K562 (cell line): ENCODE measurements at regions not wholly inside any gene's neighbourhood (a gene's known extent, or its start where the extent isn't known, plus 50 kb on each side); places are given as distances from the start of the nearest gene placed in this dataset.

Experiments used
- ATAC-seq: fragments of 200-7000 bp; cut with Tn5 transposase; 3 replicates; pipeline ENCODE4 v1.9.1; 2020; ENCODE audit warnings: moderate library complexity
- BruUV-seq: library from RNA; stranded (reverse); fragments of 400-500 nt; replicated peaks from 2 replicates; lab custom pipeline; 2021; lab: Mats Ljungman, UMichigan
- CTCF ChIA-PET: fragments of 300-600 bp; formaldehyde crosslinking; extraction: SDS; loops from one replicate; lab custom pipeline; 2021; ENCODE audit warnings: low intra/inter-chr PET ratio; lab: Yijun Ruan, JAX
- POLR2A ChIA-PET: fragments of 300-600, 350-650 bp; sonication (Branson Sonifier 250); formaldehyde crosslinking; extraction: SDS; loops from one replicate; lab custom pipeline; 2021; ENCODE audit warnings: antibody characterized with exemption, inconsistent platforms; lab: Yijun Ruan, JAX
- DNase-seq, 4 experiments: peaks; one replicate each; pipeline versions ENCODE4 v3.0.0 to v3.0.0-alpha.2; 2011 to 2018; ENCODE audit warnings: low spot score in 3 of 4, mixed read lengths in 3 of 4; ENCODE audit errors: extremely low read depth in 1 of 4
- FAIRE-seq: peaks from 2 replicates; lab custom pipeline; 2011; peaks lifted over from hg19 to GRCh38; lab: Jason Lieb, UNC
- H2AFZ ChIP-seq: 2 replicates; pipeline ENCODE4 v1.6.0; 2011; ENCODE audit warnings: low read depth, low read length, control low read depth, inconsistent platforms
- H3K27ac ChIP-seq: fragments of 200-600 bp; 3 replicates; pipeline ENCODE4 v1.8.0; 2011; ENCODE audit warnings: low read depth, mild to moderate bottlenecking, control low read depth, inconsistent platforms, low read length, moderate library complexity, mixed read lengths; ENCODE audit errors: extremely low read depth
- H3K27me3 ChIP-seq, 2 experiments: fragments of 300-600 bp in 1 of 2; 2 replicates in 1 of 2; 3 replicates in 1 of 2; pipeline versions ENCODE4 v1.6.0 to v1.8.0; 2011; ENCODE audit warnings: inconsistent platforms in 2 of 2, low read length in 2 of 2, mild to moderate bottlenecking in 1 of 2, mixed read lengths in 1 of 2, moderate library complexity in 1 of 2; ENCODE audit not compliant: control insufficient read depth in 2 of 2, insufficient read depth in 2 of 2
- H3K36me3 ChIP-seq: fragments of 300-600 bp; 3 replicates; pipeline ENCODE4 v1.8.0; 2011; ENCODE audit warnings: mild to moderate bottlenecking, low read length, inconsistent platforms; ENCODE audit not compliant: control insufficient read depth, insufficient read depth
- H3K4me1 ChIP-seq, 2 experiments: fragments of 200-600 bp in 1 of 2; replicated peaks in 1 of 2; 2 replicates in 1 of 2; 3 replicates in 1 of 2; pipeline versions ENCODE4 v1.5.1 to v1.8.0; 2011; ENCODE audit warnings: inconsistent platforms in 2 of 2, low read length in 2 of 2, mild to moderate bottlenecking in 1 of 2, mixed read lengths in 1 of 2, moderate library complexity in 1 of 2; ENCODE audit not compliant: control insufficient read depth in 2 of 2, insufficient read depth in 2 of 2
- H3K4me2 ChIP-seq: 2 replicates; pipeline ENCODE4 v1.6.1; 2011; ENCODE audit warnings: low read length, control low read depth, inconsistent platforms, mixed read lengths; ENCODE audit not compliant: insufficient read depth
- H3K4me3 ChIP-seq: fragments of 200-600 bp; sonication (generic), shearing (Covaris generic); 2 replicates; pipeline ENCODE4 v1.5.1; 2016; ENCODE audit warnings: control low read depth, inconsistent platforms
- H3K79me2 ChIP-seq: fragments of 200-600 bp; 3 replicates; pipeline ENCODE4 v1.8.0; 2011; ENCODE audit warnings: low read length, inconsistent platforms; ENCODE audit not compliant: control insufficient read depth, insufficient read depth
- H3K9ac ChIP-seq, 2 experiments: 2 replicates each; pipeline versions ENCODE4 v1.6.0 to v1.6.1; 2011; ENCODE audit warnings: low read depth in 2 of 2, low read length in 2 of 2, control low read depth in 1 of 2, inconsistent platforms in 1 of 2, mild to moderate bottlenecking in 1 of 2, mixed read lengths in 1 of 2; ENCODE audit not compliant: insufficient read depth in 1 of 2
- H3K9me1 ChIP-seq: one replicate; pipeline ENCODE4 v1.6.0; 2011; ENCODE audit warnings: inconsistent platforms, mild to moderate bottlenecking, low read length, moderate library complexity; ENCODE audit not compliant: control insufficient read depth, insufficient read depth
- H3K9me3 ChIP-seq: replicated peaks from 2 replicates; pipeline ENCODE4 v1.5.1; 2011; ENCODE audit warnings: low read depth, low read length, inconsistent platforms; ENCODE audit not compliant: control insufficient read depth, insufficient read depth
- H4K20me1 ChIP-seq: replicated peaks from 2 replicates; pipeline ENCODE4 v1.6.1; 2011; ENCODE audit warnings: low read length, inconsistent platforms, mixed read lengths; ENCODE audit not compliant: control insufficient read depth, insufficient read depth
- GATA2 ChIP-seq: sonication (generic); formaldehyde crosslinking; IDR thresholded peaks from 2 replicates; pipeline ENCODE4 v1.4.0; 2020; ENCODE audit warnings: mild to moderate bottlenecking, missing genetic modification reagents
- GATAD2A ChIP-seq: fragments of 450-650 bp; IDR thresholded peaks from 2 replicates; pipeline ENCODE4 v1.6.1; 2017
- PTBP1 ChIP-seq: fragments of 200-400 bp; formaldehyde crosslinking; IDR thresholded peaks from 2 replicates; pipeline ENCODE4 v1.6.1; 2017; ENCODE audit warnings: low read depth, low read length
- RCOR1 ChIP-seq, 2 experiments: IDR thresholded peaks; 2 replicates each; pipeline ENCODE4 v1.6.1; 2012; ENCODE audit warnings: low read depth in 2 of 2, low read length in 2 of 2, borderline replicate concordance in 1 of 2, improper control_type of control experiment in 1 of 2
- SIN3A ChIP-seq, 2 experiments: fragments of 150-350 bp in 1 of 2; IDR thresholded peaks; 2 replicates each; pipeline ENCODE4 v1.6.1; 2011 to 2016; ENCODE audit warnings: borderline replicate concordance in 2 of 2, low read depth in 2 of 2, low read length in 2 of 2, mild to moderate bottlenecking in 2 of 2, moderate library complexity in 2 of 2; ENCODE audit not compliant: control insufficient read depth in 1 of 2
- ZNF668 ChIP-seq: fragments of 250-450 bp; sonication (Bioruptor Pico); IDR thresholded peaks from 2 replicates; pipeline ENCODE4 v1.8.0; 2022; ENCODE audit warnings: mild to moderate bottlenecking, inconsistent platforms
- WGBS: fragments of 100-300 bp; shearing (Covaris generic); methylation state at CpG from one replicate; pipeline ENCODE4 v1.1.6; 2016; ENCODE audit warnings: low coverage, mixed read lengths; ENCODE audit not compliant: insufficient coverage; ENCODE audit errors: missing lambda C conversion rate; 5-methylcytosine and 5-hydroxymethylcytosine counted together
- in situ Hi-C: fragments of 300-500 bp; cut with MboI; formaldehyde crosslinking; loops from 4 replicates; pipeline ENCODE4 v1.15.0; 2018; ENCODE audit warnings: inconsistent platforms, mixed read lengths
- intact Hi-C: fragments of 100-400 bp; cut with micrococcal nuclease; formaldehyde crosslinking; loops from 2 replicates; pipeline ENCODE4 v1.14.2; 2022
- TF ChIP-seq, protein P1 (sequence below), 2 experiments: fragments of 450-650 bp in 1 of 2; sonication (generic) in 1 of 2; formaldehyde crosslinking; conservative IDR thresholded peaks; 2 replicates each; pipeline versions ENCODE4 v1.4.0 to v1.8.1; 2020 to 2022; ENCODE audit warnings: mild to moderate bottlenecking in 1 of 2, missing genetic modification reagents in 1 of 2

DNA sequence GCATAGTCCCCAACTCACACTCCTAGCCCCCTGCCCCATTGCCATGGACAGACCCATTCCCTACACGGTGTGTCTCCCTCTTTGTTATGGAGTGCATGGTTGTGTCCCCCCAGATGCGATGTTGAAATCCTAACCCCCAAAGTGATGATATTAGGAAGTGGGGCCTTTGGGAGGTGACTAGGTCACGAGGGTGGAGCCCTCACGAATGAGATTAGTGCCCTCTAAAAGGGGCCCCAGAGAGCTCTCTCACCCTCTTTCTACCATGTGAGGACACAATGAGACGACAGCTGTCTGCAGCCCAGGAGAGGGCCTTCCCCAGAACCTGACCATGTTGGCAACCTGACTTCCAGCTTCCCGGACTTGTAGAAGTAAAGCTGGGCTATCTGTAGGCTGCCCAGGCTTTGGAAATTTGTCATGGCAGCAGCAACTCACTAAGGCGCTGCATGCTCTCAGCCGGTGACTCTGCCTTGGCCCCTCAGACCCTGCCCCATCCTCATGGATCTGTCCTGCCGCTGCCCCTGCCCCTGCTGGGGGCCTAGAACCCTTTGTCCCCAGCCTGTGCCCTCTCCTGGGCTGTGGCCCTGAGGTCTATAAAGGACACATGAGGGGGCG is 318.1 kb upstream of the RTL1 start:
- ATAC-seq = no peak
- DNase-seq = no peak
- intact Hi-C loops (no loop called here), in situ Hi-C loops (no loop called here)
- Histone ChIP-seq H4K20me1 (no peaks in the 10 kb centered on the region), H3K36me3 (no peaks in the 10 kb centered on the region), H3K9me3 (no peaks in the 10 kb centered on the region), H3K79me2 (no peaks in the 10 kb centered on the region), H3K9ac (no peak overlapping the region), H3K4me1 (peaks cover 0 to 25% of the 10 kb centered on the region in 2 experiments; a peak in 2 of 5 replicates), H3K9me1 (no peaks in the 10 kb centered on the region), H3K4me2 (no peak overlapping the region), H2AFZ (no peak overlapping the region), H3K27me3 (peaks cover 0 to 19% of the 10 kb centered on the region in 2 experiments; a peak in 2 of 5 replicates), H3K27ac (no peak overlapping the region), H3K4me3 (no peak overlapping the region)
- POLR2A ChIA-PET = no interaction called here
- no TSS peak for BruUV-seq
- 38% methylated on average over 9 of the region's 10 CpGs for WGBS
- TF ChIP-seq PTBP1 (no peak), RCOR1 (IDR thresholded peaks at IDR 0.05; ENCODE audit: borderline replicate concordance in 1 of 2, low read depth in 2 of 2, low read length in 2 of 2) (no peak), SIN3A (IDR thresholded peaks at IDR 0.05; ENCODE audit: borderline replicate concordance in 2 of 2, control insufficient read depth in 1 of 2, low read depth in 2 of 2, low read length in 2 of 2) (no peak), ZNF668 (no peak), GATAD2A (no peak), GATA2 (CRISPR knock-in tag) (no peak)
- TF ChIP-seq, protein P1, sequence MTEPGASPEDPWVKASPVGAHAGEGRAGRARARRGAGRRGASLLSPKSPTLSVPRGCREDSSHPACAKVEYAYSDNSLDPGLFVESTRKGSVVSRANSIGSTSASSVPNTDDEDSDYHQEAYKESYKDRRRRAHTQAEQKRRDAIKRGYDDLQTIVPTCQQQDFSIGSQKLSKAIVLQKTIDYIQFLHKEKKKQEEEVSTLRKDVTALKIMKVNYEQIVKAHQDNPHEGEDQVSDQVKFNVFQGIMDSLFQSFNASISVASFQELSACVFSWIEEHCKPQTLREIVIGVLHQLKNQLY (CRISPR knock-in tag; conservative IDR thresholded peaks at IDR 0.05) = no peak
- no peak for FAIRE-seq
- CTCF ChIA-PET = interaction anchor here (0.5 kb wide), 1 partner anchor 1373 kb away, joined by 4 read pairs; no protein-coding TSS in a partner anchor
